ENCODE measurements at regions not wholly inside any gene's neighbourhood (a gene's known extent, or its start where the extent isn't known, plus 50 kb on each side); places are given as distances from the start of the nearest gene placed in this dataset.

DNA sequence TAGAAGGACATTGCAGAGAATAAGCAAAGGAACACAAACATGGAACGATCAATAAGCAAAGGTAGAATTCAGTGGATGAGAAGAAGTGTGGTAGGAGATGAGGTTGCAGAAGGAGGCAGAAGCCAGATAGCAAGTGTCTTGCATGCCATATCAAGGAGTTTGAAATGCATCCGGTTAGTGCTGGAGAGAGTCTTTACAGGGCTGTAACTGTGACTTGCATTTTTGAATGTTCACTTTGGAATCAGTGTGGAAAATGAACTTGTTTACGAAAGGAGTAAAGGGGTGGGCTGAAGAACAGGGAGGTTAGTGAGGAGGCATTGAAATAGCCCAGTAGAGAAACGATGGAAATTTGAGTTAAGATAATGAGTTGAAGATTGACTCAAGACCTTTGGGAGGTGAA lies 90.7 kb upstream of the MBNL2 start:
- Histone ChIP-seq H4K20me1 (ENCODE audit: insufficient read depth) (no peaks in the 10 kb centered on the region), H3K27ac (no peak overlapping the region), H2AFZ (no peak overlapping the region), H3K4me2 (ENCODE audit: unreplicated experiment) (no peak overlapping the region), H3K27me3 (replicated peaks; ENCODE audit: insufficient read depth) (no peaks in the 10 kb centered on the region), H3K9me3 (ENCODE audit: low read depth) (no peaks in the 10 kb centered on the region), H3K79me2 (ENCODE audit: insufficient read depth) (no peaks in the 10 kb centered on the region), H3F3A (ENCODE audit: insufficient read depth) (no peaks in the 10 kb centered on the region), H3K36me3 (ENCODE audit: low read depth) (no peaks in the 10 kb centered on the region), H3K4me1 (ENCODE audit: insufficient read depth) (peaks cover 3% of the 10 kb centered on the region; the same call in 1 of the 2 replicates), H3K9ac (no peak overlapping the region), H3K9me2 (ENCODE audit: insufficient read depth) (no peaks in the 10 kb centered on the region), H3K4me3 (no peak overlapping the region)
- in situ Hi-C loops (cut with MboI) = no loop called here
- 88 to 92% methylated on average over 4 of the region's 4 CpGs for WGBS, 2 experiments (ENCODE audit: low coverage in 1 of 2, low lambda C conversion rate in 2 of 2, missing lambda C conversion rate in 2 of 2)
- DNase-seq = no peak
- TF ChIP-seq EZH2 (IDR thresholded peaks at IDR 0.05; ENCODE audit: insufficient read depth, poor library complexity, severe bottlenecking) (no peak), EZH2phosphoT487 (IDR thresholded peaks at IDR 0.05; ENCODE audit: insufficient read depth, low read depth) (no peak)

GRCh38 chr13:97133554-97133953 lies 88.6 kb upstream of the MBNL2 start:
- Histone ChIP-seq H3F3A (ENCODE audit: insufficient read depth) (no peaks in the 10 kb centered on the region), H3K4me3 (no peak overlapping the region), H3K4me1 (ENCODE audit: insufficient read depth) (no peaks in the 10 kb centered on the region), H3K79me2 (ENCODE audit: insufficient read depth) (no peaks in the 10 kb centered on the region), H3K9me3 (ENCODE audit: low read depth) (no peaks in the 10 kb centered on the region), H3K27ac (no peak overlapping the region), H3K9ac (no peak overlapping the region), H4K20me1 (ENCODE audit: insufficient read depth) (no peaks in the 10 kb centered on the region), H3K9me2 (ENCODE audit: insufficient read depth) (no peaks in the 10 kb centered on the region), H3K36me3 (ENCODE audit: low read depth) (no peaks in the 10 kb centered on the region), H2AFZ (no peak overlapping the region), H3K4me2 (ENCODE audit: unreplicated experiment) (no peak overlapping the region), H3K27me3 (replicated peaks; ENCODE audit: insufficient read depth) (no peaks in the 10 kb centered on the region)
- TF ChIP-seq EZH2 (IDR thresholded peaks at IDR 0.05; ENCODE audit: insufficient read depth, poor library complexity, severe bottlenecking) (no peak), EZH2phosphoT487 (IDR thresholded peaks at IDR 0.05; ENCODE audit: insufficient read depth, low read depth) (no peak)
- no peak for DNase-seq
- in situ Hi-C loops (cut with MboI) = no loop called here
- WGBS, 2 experiments (ENCODE audit: low coverage in 1 of 2, low lambda C conversion rate in 2 of 2, missing lambda C conversion rate in 2 of 2) = 92 to 98% methylated on average over 3 of the region's 3 CpGs

- H3F3A ChIP-seq (ENCODE audit: insufficient read depth) = no peaks in the 10 kb centered on the region
- no peak for DNase-seq
- H3K27ac ChIP-seq = no peak overlapping the region
- H3K9ac ChIP-seq = no peak overlapping the region
- 87 to 96% methylated on average over 3 of the region's 3 CpGs for WGBS, 2 experiments (ENCODE audit: low coverage in 1 of 2, low lambda C conversion rate in 2 of 2, missing lambda C conversion rate in 2 of 2)
- no peaks in the 10 kb centered on the region for H3K4me1 ChIP-seq (ENCODE audit: insufficient read depth)
- H3K4me3 ChIP-seq = no peak overlapping the region
- H3K27me3 ChIP-seq (replicated peaks; ENCODE audit: insufficient read depth) = no peaks in the 10 kb centered on the region
- no peak for TF ChIP-seq EZH2 (IDR thresholded peaks at IDR 0.05; ENCODE audit: insufficient read depth, poor library complexity, severe bottlenecking)
- no peak for TF ChIP-seq EZH2phosphoT487 (IDR thresholded peaks at IDR 0.05; ENCODE audit: insufficient read depth, low read depth)
- in situ Hi-C loops (cut with MboI) = no loop called here
- H3K9me2 ChIP-seq (ENCODE audit: insufficient read depth) = no peaks in the 10 kb centered on the region
- no peaks in the 10 kb centered on the region for H3K9me3 ChIP-seq (ENCODE audit: low read depth)
- H4K20me1 ChIP-seq (ENCODE audit: insufficient read depth) = no peaks in the 10 kb centered on the region
- no peaks in the 10 kb centered on the region for H3K36me3 ChIP-seq (ENCODE audit: low read depth)
- no peak overlapping the region for H2AFZ ChIP-seq
- no peaks in the 10 kb centered on the region for H3K79me2 ChIP-seq (ENCODE audit: insufficient read depth)
- H3K4me2 ChIP-seq (ENCODE audit: unreplicated experiment) = no peak overlapping the region
Measured at GRCh38 chr13:97133955-97134354, 88.2 kb upstream of the MBNL2 start.

- Histone ChIP-seq H3F3A (ENCODE audit: insufficient read depth) (no peaks in the 10 kb centered on the region), H3K79me2 (ENCODE audit: insufficient read depth) (no peaks in the 10 kb centered on the region), H3K27ac (no peak overlapping the region), H3K27me3 (replicated peaks; ENCODE audit: insufficient read depth) (no peaks in the 10 kb centered on the region), H2AFZ (no peak overlapping the region), H3K9ac (no peak overlapping the region), H3K4me1 (ENCODE audit: insufficient read depth) (no peaks in the 10 kb centered on the region), H3K36me3 (ENCODE audit: low read depth) (no peaks in the 10 kb centered on the region), H3K4me3 (no peak overlapping the region), H3K9me2 (ENCODE audit: insufficient read depth) (no peaks in the 10 kb centered on the region), H3K9me3 (ENCODE audit: low read depth) (no peaks in the 10 kb centered on the region), H3K4me2 (ENCODE audit: unreplicated experiment) (no peak overlapping the region), H4K20me1 (ENCODE audit: insufficient read depth) (no peaks in the 10 kb centered on the region)
- WGBS, 2 experiments (ENCODE audit: low coverage in 1 of 2, low lambda C conversion rate in 2 of 2, missing lambda C conversion rate in 2 of 2) = 93 to 94% methylated on average over 11 of the region's 11 CpGs
- TF ChIP-seq EZH2 (IDR thresholded peaks at IDR 0.05; ENCODE audit: insufficient read depth, poor library complexity, severe bottlenecking) (no peak), EZH2phosphoT487 (IDR thresholded peaks at IDR 0.05; ENCODE audit: insufficient read depth, low read depth) (no peak)
- in situ Hi-C loops (cut with MboI) = no loop called here
- DNase-seq = no peak
Measured at GRCh38 chr13:97134364-97135095, 87.6 kb upstream of the MBNL2 start.

All from GM23248 (cell line).